Prostate gland (tissue), 2 donors: ENCODE measurements at regions not wholly inside any gene's neighbourhood (a gene's known extent, or its start where the extent isn't known, plus 50 kb on each side); places are given as distances from the start of the nearest gene placed in this dataset.

Experiments used
- DNase-seq: peaks from one replicate; pipeline ENCODE4 v3.0.0-alpha.2; 2019; ENCODE audit warnings: low spot score
- H3K27ac ChIP-seq, 2 donors: fragments of 200-600 bp; sonication (generic); 2 replicates each; pipeline ENCODE4 v1.5.1; 2017 to 2019
- H3K27me3 ChIP-seq: fragments of 200-600 bp; sonication (generic); replicated peaks from 2 replicates; pipeline ENCODE4 v1.5.1; 2019; ENCODE audit not compliant: insufficient read depth
- H3K36me3 ChIP-seq, 2 donors: fragments of 200-600 bp; sonication (generic); 1 replicate in 1 of 2; 2 replicates in 1 of 2; pipeline versions ENCODE4 v1.5.1 to v1.8.1; 2017 to 2019
- H3K4me1 ChIP-seq: fragments of 200-600 bp; sonication (generic); replicated peaks from 2 replicates; pipeline ENCODE4 v1.5.1; 2019
- H3K4me3 ChIP-seq, 2 donors: fragments of 200-600 bp; sonication (generic); 2 replicates each; pipeline ENCODE4 v1.5.1; 2017 to 2019
- H3K9me3 ChIP-seq: fragments of 200-600 bp; sonication (generic); 2 replicates; pipeline ENCODE4 v1.5.1; 2017
- CTCF ChIP-seq, 4 experiments: fragments of 200-600 bp in 2 of 4; fragments of 450-650 bp in 2 of 4; sonication (generic) in 2 of 4; IDR thresholded peaks; 1 replicate in 3 of 4; 2 replicates in 1 of 4; pipeline ENCODE4 v1.5.1; 2016 to 2019; ENCODE audit warnings: antibody characterized with exemption in 4 of 4, mild to moderate bottlenecking in 2 of 4, moderate library complexity in 2 of 4
- POLR2A ChIP-seq: fragments of 450-650 bp; IDR thresholded peaks from one replicate; pipeline ENCODE4 v1.6.1; 2016; ENCODE audit warnings: antibody characterized with exemption, mild to moderate bottlenecking
- POLR2AphosphoS5 ChIP-seq: sonication (generic); formaldehyde crosslinking; IDR thresholded peaks from one replicate; pipeline ENCODE4 v1.6.1; 2017; ENCODE audit warnings: antibody characterized with exemption
- WGBS: methylation state at CpG from one replicate; pipeline ENCODE4 v1.1.5; 2018; 5-methylcytosine and 5-hydroxymethylcytosine counted together
- intact Hi-C: fragments of 100-400 bp; cut with DNase I; formaldehyde crosslinking; loops from one replicate; pipeline ENCODE4 v1.14.2; 2022

- intact Hi-C loops: no loop called here
- TF ChIP-seq POLR2A (no peak), CTCF (IDR thresholded peaks at IDR 0.05) (no peak), POLR2AphosphoS5 (no peak)
- H3K27ac ChIP-seq: no peak overlapping the region
- 37% methylated on average over 7 of the region's 7 CpGs for WGBS
- no peak overlapping the region for H3K4me3 ChIP-seq
- H3K9me3 ChIP-seq: no peaks in the 10 kb centered on the region
- DNase-seq: no peak
- no peaks in the 10 kb centered on the region for H3K27me3 ChIP-seq
- H3K4me1 ChIP-seq: no peaks in the 10 kb centered on the region
- H3K36me3 ChIP-seq: no peaks in the 10 kb centered on the region
Observed at GRCh38 chr7:80335511-80336231, 176.2 kb downstream of the GNAT3 start.

- Histone ChIP-seq H3K36me3 (no peaks in the 10 kb centered on the region), H3K4me3 (no peak overlapping the region), H3K27me3 (no peaks in the 10 kb centered on the region), H3K27ac (no peak overlapping the region), H3K4me1 (no peaks in the 10 kb centered on the region), H3K9me3 (no peaks in the 10 kb centered on the region)
- intact Hi-C loops: no loop called here
- no peak for DNase-seq
- TF ChIP-seq POLR2A (no peak), CTCF (IDR thresholded peaks at IDR 0.05) (no peak), POLR2AphosphoS5 (no peak)
Observed at GRCh38 chr7:80334908-80335307, 177.0 kb downstream of the GNAT3 start.

- H3K4me1 ChIP-seq: no peaks in the 10 kb centered on the region
- no peak for DNase-seq
- no peaks in the 10 kb centered on the region for H3K36me3 ChIP-seq
- no peaks in the 10 kb centered on the region for H3K27me3 ChIP-seq
- TF ChIP-seq POLR2AphosphoS5: peak; percentile 36
- TF ChIP-seq POLR2A: no peak
- H3K9me3 ChIP-seq: no peaks in the 10 kb centered on the region
- H3K4me3 ChIP-seq: no peak overlapping the region
- WGBS: 88% methylated on average over 1 of the region's 1 CpG
- no peak overlapping the region for H3K27ac ChIP-seq
- intact Hi-C loops: no loop called here
Observed at GRCh38 chr7:80334196-80334595, 177.7 kb downstream of the GNAT3 start.

- no peak for DNase-seq
- Histone ChIP-seq H3K36me3 (no peaks in the 10 kb centered on the region), H3K9me3 (no peaks in the 10 kb centered on the region), H3K4me3 (no peak overlapping the region), H3K27ac (no peak overlapping the region), H3K4me1 (no peaks in the 10 kb centered on the region), H3K27me3 (no peaks in the 10 kb centered on the region)
- 80% methylated on average over 1 of the region's 1 CpG for WGBS
- intact Hi-C loops: no loop called here
- TF ChIP-seq POLR2A: no peak
Observed at GRCh38 chr7:80333040-80333439, 178.8 kb downstream of the GNAT3 start.

GRCh38 chr7:80330434-80330833 is 181.4 kb downstream of the GNAT3 start:
- intact Hi-C loops: no loop called here
- Histone ChIP-seq H3K27ac (no peak overlapping the region), H3K36me3 (no peaks in the 10 kb centered on the region), H3K27me3 (no peaks in the 10 kb centered on the region), H3K4me1 (no peaks in the 10 kb centered on the region), H3K9me3 (no peaks in the 10 kb centered on the region), H3K4me3 (no peak overlapping the region)
- no peak for DNase-seq
- TF ChIP-seq POLR2AphosphoS5: no peak
- no peak for TF ChIP-seq CTCF (IDR thresholded peaks at IDR 0.05)
- no peak for TF ChIP-seq POLR2A

GRCh38 chr7:80324032-80324431 is 187.8 kb downstream of the GNAT3 start:
- H3K4me3 ChIP-seq: no peak overlapping the region
- intact Hi-C loops: no loop called here
- H3K27me3 ChIP-seq: no peaks in the 10 kb centered on the region
- H3K36me3 ChIP-seq: no peaks in the 10 kb centered on the region
- no peak overlapping the region for H3K27ac ChIP-seq
- H3K9me3 ChIP-seq: no peaks in the 10 kb centered on the region
- 47% methylated on average over 3 of the region's 3 CpGs for WGBS
- TF ChIP-seq POLR2AphosphoS5: no peak
- TF ChIP-seq POLR2A: no peak
- no peak for TF ChIP-seq CTCF (IDR thresholded peaks at IDR 0.05)
- no peak for DNase-seq
- H3K4me1 ChIP-seq: no peaks in the 10 kb centered on the region
